ENCODE measurements at regions not wholly inside any gene's neighbourhood (a gene's known extent, or its start where the extent isn't known, plus 50 kb on each side); places are given as distances from the start of the nearest gene placed in this dataset.

GRCh38 chr20:61031101-61031830, 220.8 kb upstream of the CDH4 start:
- H3K9me3 ChIP-seq, result peaks cover 1% of the 10 kb centered on the region
- no peak for DNase-seq
- no peak overlapping the region for H3K4me3 ChIP-seq
- no peaks in the 10 kb centered on the region for H3K36me3 ChIP-seq (ENCODE audit: low read depth)
- no peaks in the 10 kb centered on the region for H3K4me1 ChIP-seq (ENCODE audit: low read depth)
- intact Hi-C loops (cut with DNase I, micrococcal nuclease), result no loop called here
- TF ChIP-seq, protein P1, sequence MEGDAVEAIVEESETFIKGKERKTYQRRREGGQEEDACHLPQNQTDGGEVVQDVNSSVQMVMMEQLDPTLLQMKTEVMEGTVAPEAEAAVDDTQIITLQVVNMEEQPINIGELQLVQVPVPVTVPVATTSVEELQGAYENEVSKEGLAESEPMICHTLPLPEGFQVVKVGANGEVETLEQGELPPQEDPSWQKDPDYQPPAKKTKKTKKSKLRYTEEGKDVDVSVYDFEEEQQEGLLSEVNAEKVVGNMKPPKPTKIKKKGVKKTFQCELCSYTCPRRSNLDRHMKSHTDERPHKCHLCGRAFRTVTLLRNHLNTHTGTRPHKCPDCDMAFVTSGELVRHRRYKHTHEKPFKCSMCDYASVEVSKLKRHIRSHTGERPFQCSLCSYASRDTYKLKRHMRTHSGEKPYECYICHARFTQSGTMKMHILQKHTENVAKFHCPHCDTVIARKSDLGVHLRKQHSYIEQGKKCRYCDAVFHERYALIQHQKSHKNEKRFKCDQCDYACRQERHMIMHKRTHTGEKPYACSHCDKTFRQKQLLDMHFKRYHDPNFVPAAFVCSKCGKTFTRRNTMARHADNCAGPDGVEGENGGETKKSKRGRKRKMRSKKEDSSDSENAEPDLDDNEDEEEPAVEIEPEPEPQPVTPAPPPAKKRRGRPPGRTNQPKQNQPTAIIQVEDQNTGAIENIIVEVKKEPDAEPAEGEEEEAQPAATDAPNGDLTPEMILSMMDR (IDR thresholded peaks at IDR 0.05), result no peak
- no peak for ATAC-seq

DNA sequence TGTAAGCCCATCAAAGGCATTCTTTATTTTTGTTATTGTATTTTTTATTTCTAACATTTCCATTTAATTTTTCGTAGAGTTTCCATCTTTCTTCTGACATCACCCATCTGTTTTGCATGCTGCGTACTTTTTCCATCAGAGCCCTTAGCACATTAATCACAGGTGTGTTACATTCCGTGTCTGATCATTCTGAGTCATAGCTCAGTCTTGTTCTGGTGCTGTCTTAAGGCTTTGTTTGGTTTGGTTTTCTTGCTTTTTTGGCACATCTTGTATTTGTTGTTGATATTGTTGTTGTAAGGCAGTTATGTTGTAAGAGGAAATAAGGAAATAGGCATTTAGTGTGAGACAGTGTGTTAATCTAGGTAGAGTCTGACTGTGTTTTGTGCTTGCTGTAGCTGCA, 214.6 kb upstream of the CDH4 start:
- no peaks in the 10 kb centered on the region for H3K4me1 ChIP-seq (ENCODE audit: low read depth)
- TF ChIP-seq, protein P1 (IDR thresholded peaks at IDR 0.05), result no peak
- H3K4me3 ChIP-seq, result no peak overlapping the region
- H3K36me3 ChIP-seq (ENCODE audit: low read depth), result no peaks in the 10 kb centered on the region
- DNase-seq, result no peak
- peaks cover 4% of the 10 kb centered on the region for H3K9me3 ChIP-seq
- intact Hi-C loops (cut with DNase I, micrococcal nuclease), result no loop called here
- no peak for ATAC-seq

GRCh38 chr20:61041481-61041880, 210.6 kb upstream of the CDH4 start:
- ATAC-seq (no peak), DNase-seq (no peak)
- Histone ChIP-seq H3K9me3 (peaks cover 13% of the 10 kb centered on the region), H3K4me1 (ENCODE audit: low read depth) (no peaks in the 10 kb centered on the region), H3K4me3 (no peak overlapping the region), H3K36me3 (ENCODE audit: low read depth) (no peaks in the 10 kb centered on the region)
- TF ChIP-seq, protein P1 (IDR thresholded peaks at IDR 0.05), result no peak
- intact Hi-C loops (cut with DNase I, micrococcal nuclease), result no loop called here

GRCh38 chr20:61042506-61043385, 209.3 kb upstream of the CDH4 start:
- ATAC-seq (no peak), DNase-seq (no peak)
- TF ChIP-seq, protein P1 (IDR thresholded peaks at IDR 0.05), result no peak
- peaks cover 15% of the 10 kb centered on the region for H3K9me3 ChIP-seq
- H3K36me3 ChIP-seq (ENCODE audit: low read depth), result no peaks in the 10 kb centered on the region
- no peaks in the 10 kb centered on the region for H3K4me1 ChIP-seq (ENCODE audit: low read depth)
- intact Hi-C loops (cut with DNase I, micrococcal nuclease), result no loop called here
- no peak overlapping the region for H3K4me3 ChIP-seq

DNA sequence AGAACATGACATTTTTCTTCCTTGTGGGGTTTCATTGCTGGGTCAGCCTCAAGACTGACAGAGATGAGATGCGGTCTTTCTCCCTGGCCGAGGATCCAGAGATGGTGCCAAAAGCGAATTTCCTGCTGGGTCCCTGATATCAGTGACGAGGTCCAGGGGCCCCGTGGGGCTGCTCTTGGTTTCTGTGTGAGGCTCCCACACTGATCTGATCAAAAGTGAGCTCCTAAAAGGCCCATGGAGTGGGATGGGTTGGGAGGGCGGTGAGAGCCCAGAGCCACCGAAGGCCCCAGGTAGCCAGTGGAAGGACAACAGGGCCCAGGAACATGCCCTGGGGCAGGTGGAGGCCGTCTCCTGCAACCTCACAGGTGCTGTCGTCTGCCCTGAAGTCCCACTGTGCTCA, 208.4 kb upstream of the CDH4 start:
- H3K4me3 ChIP-seq, result no peak overlapping the region
- TF ChIP-seq, protein P1 (IDR thresholded peaks at IDR 0.05), result no peak
- no peaks in the 10 kb centered on the region for H3K36me3 ChIP-seq (ENCODE audit: low read depth)
- DNase-seq (no peak), ATAC-seq (no peak)
- peaks cover 15% of the 10 kb centered on the region for H3K9me3 ChIP-seq
- no peaks in the 10 kb centered on the region for H3K4me1 ChIP-seq (ENCODE audit: low read depth)
- intact Hi-C loops (cut with DNase I, micrococcal nuclease), result no loop called here
